ENCODE measurements at regions not wholly inside any gene's neighbourhood (a gene's known extent, or its start where the extent isn't known, plus 50 kb on each side); places are given as distances from the start of the nearest gene placed in this dataset.
A peak's percentile ranks its signal among the peaks of the same experiment; 100 is the strongest.

DNA sequence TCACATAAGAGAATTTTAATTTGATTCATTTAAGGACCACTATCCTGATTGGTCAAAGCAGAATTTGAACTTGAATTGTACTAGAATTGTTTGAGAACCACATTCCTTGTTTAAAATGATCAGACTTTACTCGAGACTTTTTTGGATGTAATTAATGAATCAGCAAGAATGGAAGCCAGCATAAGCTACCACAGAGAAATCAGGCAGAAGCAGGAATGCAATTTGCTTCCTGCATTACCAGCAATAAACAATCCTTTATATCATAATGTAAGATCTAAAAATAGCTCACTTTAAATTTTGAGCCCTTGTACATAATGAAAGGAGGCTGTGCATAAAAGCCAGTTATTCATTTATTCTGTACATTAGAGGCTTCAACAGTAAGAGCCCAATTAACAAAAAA, 119.8 kb upstream of the BACE2 start:
- DNase-seq (ENCODE audit: low spot score), result no peak

- DNase-seq (ENCODE audit: low spot score), result no peak
Measured at GRCh38 chr21:41048623-41049022, 119.3 kb upstream of the BACE2 start.

DNA sequence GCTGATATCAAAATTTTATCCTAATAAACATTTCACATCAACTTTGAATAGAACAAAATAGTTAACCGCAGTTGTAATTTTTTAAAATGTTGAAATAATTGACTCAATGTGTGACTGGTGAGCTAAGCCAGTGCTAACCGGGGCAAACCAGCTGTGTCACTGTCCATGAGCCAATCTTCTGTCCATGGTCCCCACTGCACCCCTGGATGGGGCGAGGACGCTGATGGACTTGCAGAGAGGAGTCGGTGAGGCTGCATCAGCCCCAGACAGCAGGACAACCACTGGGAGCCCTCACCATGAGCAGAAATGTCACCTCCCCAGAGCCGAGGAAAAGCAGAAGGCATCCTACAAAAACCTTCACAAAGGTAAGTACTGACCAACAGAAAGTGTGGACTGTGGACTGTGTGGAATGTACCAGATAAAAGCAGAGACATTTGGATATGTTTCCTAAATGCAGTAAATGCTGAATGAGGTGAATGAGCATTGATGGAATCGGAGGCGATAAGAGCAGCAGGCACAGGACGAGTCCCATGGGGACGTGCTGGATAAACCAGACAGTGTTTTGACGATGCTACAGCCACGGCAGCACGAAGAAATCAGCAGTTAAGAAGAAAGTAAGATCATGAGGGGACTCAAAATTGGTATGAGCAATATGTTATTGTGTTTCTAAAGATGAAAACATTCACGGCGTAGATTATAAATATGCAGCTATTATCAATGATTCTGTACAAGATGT, 115.0 kb upstream of the BACE2 start:
- DNase-seq (ENCODE audit: low spot score), result no peak

- no peak for DNase-seq (ENCODE audit: low spot score)
Measured at GRCh38 chr21:41054018-41054578, 113.9 kb upstream of the BACE2 start.

- no peak for DNase-seq (ENCODE audit: low spot score)
Measured at GRCh38 chr21:41055266-41055665, 112.7 kb upstream of the BACE2 start.

GRCh38 chr21:41059871-41060270, 108.1 kb upstream of the BACE2 start:
- no peak for DNase-seq (ENCODE audit: low spot score)

GRCh38 chr21:41061701-41062100, 106.3 kb upstream of the BACE2 start:
- DNase-seq (ENCODE audit: low spot score), result no peak

DNA sequence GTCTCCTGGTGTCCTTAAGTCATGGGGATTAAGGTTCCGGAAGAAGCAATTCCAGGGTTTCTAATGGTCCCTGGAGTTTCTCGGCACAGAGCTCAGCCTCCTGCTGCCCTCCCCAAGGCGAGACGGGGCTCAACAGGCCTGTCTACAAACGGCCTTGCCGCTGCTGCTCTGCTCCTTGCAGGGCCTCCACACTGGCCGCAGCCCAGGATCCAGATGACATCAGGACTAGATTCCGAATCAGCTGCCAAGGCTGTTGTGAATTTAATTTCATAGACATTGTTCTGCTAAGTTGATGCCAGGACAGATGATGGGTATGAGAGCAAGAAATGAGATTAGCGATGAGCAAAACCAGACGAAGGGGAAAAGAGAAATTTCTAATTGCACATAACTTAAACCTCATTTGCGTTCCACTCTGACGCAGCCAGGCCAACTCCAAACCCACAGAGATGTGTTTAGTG, 103.6 kb upstream of the BACE2 start:
- no peak for DNase-seq (ENCODE audit: low spot score)

DNA sequence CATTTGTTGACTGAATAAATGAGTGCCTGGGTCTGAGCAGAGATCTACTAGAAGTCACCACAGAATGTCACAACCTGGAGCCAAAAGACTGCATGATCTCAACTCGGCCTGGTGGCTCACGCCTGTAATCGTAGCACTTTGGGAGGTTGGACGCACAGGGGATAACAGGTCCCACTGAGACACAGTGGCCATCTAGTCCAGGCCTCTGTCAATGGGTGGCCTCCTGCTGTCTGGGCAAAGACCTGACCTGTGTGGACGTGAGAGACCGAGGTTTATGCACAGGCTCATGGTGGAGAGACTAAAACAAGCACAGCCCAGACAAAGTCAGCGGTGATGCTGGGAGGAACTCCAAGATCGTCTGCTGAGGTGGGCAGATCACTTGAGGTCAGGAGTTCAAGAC, 103.0 kb upstream of the BACE2 start:
- DNase-seq (ENCODE audit: low spot score), result no peak

GRCh38 chr21:41065539-41065938, 102.4 kb upstream of the BACE2 start:
- DNase-seq (ENCODE audit: low spot score), result no peak

DNA sequence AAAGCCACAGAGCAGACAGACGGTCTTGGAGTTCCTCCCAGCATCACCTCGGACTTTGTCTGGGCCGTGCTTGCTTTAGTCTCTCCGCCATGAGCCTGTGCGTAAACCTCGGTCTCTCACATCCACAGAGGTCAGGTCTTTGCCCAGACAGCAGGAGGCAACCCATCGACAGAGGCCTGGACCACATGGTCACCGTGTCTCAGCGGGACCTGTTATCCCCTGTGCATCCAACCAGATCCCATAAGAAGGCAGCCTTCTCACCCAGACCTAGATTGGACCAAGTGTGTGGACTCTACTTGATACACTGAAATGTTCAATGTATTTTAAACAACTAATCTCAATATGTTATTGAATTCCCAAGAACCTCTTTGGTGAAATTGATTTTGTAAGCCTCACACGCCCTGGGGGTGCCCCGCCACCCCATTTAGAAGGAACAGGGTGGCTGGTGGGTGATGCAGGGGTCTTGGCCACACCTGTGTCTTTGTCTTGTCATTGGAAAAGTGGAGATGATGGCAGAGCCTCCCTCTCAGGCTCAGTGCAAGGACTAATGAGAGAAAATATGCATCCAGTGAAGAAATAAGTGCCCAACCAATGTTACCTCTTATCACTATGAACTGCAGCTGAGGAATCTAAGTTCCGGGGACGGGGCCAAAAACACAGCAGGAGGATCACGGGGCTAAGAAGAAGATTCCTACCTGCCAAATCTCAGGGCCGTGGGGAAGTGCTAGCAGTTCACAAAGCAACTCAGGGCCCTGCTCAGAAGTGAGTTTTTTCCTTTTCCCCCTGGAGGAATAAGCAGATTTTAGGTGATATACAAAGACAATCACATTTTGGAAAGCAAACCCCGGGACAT, 101.6 kb upstream of the BACE2 start:
- DNase-seq (ENCODE audit: low spot score), result no peak

DNA sequence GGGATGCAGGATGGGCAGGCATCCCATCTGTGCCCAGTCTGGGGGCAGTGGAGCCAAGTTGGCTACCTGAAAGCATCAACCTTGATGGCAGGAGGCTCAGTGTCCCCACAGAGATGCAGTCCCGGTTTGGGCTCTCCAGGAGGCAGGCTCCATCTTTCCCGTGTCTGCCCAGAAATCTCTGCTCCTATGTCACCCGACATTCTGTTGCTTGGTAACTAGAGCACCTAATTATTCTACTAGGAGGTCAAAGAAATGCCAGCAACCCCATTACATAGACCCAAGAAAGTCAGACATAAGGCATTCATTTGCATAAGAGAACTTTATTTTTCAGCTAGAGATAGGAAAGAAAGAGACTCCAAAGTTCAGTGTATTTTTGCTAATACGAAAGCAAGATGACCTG, 100.3 kb upstream of the BACE2 start:
- no peak for DNase-seq (ENCODE audit: low spot score)

GRCh38 chr21:41068496-41068895, 99.5 kb upstream of the BACE2 start:
- DNase-seq (ENCODE audit: low spot score), result no peak

- peak; percentile 90 for DNase-seq (ENCODE audit: low spot score)
Measured at GRCh38 chr21:41068967-41069642, 98.9 kb upstream of the BACE2 start.

- no peak for DNase-seq (ENCODE audit: low spot score)
Measured at GRCh38 chr21:41070284-41070683, 97.7 kb upstream of the BACE2 start.

DNA sequence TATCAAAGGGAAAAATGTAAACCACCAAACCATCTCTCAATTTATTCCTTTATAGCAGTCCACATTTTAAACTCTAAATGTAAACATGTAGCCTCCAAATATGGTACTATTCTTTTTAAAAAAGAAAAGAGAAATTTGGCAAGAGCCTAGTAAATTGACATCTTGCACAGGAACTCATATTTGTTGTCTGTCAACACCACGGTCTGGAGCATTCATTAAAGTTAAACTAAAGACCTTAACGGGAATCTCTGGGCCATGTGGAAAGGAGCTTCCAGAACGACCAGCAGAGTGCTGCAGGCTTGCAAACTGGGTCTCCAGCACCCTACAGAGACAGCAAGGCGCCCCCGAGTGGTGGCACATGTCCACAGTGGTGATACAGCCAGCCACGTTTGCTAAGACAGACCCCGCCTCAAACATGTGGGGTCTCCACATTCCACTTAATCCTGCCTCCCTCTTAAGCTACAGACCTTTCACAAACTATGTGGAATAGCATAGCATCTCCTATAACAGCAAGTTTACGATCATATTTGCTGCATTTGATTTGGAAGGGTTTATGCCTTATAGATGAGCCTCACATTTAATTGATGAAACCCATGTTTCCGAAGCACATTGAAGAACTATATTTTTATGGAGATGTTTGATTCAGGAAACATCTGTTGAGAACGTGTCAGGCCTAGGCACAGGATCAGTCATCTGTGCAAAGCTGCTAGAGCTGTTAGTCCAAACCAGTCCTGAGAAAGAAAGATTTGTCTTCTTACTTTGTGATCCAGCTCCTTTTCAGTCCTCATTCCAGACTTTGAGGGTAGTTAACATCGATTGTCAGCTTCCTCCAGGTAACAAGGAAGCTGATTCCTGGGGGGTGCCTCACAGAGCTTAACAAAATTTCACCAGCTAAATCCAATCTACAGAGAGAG, 96.4 kb upstream of the BACE2 start:
- DNase-seq (ENCODE audit: low spot score), result no peak

- DNase-seq (ENCODE audit: low spot score), result no peak
Measured at GRCh38 chr21:41073558-41073957, 94.4 kb upstream of the BACE2 start.

GRCh38 chr21:41074396-41075184, 93.4 kb upstream of the BACE2 start:
- no peak for DNase-seq (ENCODE audit: low spot score)

DNA sequence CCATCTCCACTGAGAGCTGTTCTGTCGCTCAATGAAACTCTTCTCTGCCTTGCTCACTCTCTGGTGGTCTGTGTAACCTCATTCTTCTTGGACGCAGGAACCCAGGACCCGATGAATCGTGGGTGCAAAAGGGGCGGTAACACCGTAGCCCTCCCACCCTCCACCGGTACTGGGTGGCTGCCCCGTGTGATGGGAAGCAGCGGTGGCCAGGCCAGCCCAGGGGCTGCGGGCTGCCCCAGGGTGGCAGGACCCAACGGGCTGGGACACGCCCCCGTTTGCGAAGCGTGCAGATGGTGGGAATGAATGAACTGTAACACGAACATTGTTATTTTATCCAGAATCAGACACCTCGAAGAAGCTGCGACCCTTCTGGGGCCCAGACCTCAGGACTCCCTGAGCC, 92.3 kb upstream of the BACE2 start:
- no peak for DNase-seq (ENCODE audit: low spot score)

DNA sequence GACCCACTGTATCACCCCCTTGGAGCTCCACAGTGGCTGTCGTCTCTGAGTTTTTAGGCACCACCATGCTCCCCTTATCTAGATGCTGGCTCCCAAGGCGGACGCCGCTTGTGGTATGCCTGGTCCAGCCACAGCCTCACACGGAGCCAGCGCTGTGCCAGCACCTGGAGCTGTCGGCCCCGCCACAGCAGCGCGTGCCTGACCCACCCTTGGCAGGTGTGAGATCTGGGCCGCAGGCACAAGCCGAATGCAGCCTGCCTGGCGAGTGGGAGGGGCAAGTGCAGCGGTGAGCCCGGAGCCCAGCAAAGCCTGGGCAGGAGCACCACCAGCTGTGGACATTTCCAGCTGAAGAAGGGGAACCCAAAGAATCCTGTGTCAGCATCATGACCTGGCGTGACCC, 91.9 kb upstream of the BACE2 start:
- DNase-seq (ENCODE audit: low spot score), result no peak

- DNase-seq (ENCODE audit: low spot score), result no peak
Measured at GRCh38 chr21:41079159-41079558, 88.8 kb upstream of the BACE2 start.

Measured in AG20443 (cell line).